GM21825 (cell line): ENCODE measurements at regions not wholly inside any gene's neighbourhood (a gene's known extent, or its start where the extent isn't known, plus 50 kb on each side); places are given as distances from the start of the nearest gene placed in this dataset.

Experiments used
- ATAC-seq: cut with Tn5 transposase; IDR thresholded peaks from one replicate; pipeline ENCODE4 v1.9.1; 2021; ENCODE audit warnings: mild to moderate bottlenecking, moderate library complexity; ENCODE audit not compliant: unreplicated experiment

DNA sequence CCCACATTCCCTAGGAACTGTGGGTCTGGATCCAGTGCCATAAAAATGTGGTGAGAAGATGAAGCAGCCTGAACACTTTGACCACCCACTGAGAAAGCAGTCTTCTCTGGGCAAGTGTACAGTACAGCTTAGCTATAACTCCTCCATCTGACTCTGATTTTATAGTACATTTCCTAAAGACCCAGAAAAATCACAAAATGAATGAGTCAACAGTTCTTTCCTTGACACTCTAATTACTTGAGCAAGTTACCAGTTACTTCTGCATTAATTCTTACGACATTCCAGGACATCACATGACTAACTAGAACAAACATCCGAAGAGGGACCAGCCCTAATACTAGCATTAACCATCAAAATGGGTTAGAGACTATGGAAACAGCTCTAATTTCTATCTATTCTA lies 148.1 kb upstream of the PEX5L start:
- no peak for ATAC-seq

DNA sequence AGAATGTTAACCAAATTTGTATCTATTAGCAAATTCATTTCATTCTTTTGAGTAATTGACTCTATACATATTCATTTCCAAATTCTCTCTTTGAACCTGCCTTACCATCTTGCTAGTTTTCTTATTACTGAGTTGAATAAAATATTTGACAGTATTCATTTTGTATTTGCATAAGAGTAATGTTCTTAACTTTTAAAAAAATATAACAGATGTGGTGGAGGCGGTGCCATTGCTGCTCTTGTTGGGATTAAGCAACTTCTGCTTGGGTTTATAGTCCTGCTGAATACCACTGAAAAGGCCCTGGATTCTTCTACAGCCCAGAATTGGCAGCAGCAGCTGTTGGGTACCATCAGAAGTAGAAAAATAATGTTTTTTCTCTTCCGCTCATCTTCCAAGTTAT lies 148.9 kb upstream of the PEX5L start:
- no peak for ATAC-seq

DNA sequence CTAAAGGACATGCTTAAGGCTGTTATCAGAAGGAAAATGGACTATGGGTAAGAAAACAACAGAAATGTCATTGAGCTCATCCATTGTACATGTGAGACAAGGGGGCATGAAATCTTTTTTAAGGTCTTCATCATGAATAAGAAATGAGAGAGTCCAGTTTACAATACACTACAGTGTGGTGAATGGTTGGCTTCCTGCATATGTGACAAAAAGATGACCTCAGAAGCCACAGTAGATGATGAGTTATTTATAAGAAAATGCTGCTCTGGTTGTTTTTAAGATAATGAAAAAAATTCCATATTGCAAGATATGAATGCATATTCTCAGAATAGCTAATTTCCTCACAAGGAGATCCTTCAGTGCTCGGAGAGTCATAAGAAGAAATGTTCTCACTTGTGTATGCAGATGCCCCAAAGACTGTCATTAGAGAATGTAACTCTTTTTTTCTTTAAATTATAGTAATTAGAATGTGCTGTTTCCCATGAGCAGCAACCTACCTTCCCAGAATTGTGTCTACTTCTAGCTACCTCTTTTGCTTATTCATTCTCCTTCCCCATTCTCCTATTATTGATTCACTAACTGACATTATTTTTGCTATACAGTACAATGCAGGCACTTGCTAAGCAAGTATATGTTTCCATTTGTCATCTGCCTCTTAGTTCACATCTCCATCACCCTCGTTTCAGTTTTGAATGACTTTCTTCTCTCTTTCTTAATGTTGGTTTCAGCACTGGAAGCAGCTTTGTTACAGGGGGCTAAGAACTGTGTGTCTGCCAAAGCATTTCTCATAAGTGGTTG lies 152.0 kb upstream of the PEX5L start:
- peak; percentile 43 for ATAC-seq

DNA sequence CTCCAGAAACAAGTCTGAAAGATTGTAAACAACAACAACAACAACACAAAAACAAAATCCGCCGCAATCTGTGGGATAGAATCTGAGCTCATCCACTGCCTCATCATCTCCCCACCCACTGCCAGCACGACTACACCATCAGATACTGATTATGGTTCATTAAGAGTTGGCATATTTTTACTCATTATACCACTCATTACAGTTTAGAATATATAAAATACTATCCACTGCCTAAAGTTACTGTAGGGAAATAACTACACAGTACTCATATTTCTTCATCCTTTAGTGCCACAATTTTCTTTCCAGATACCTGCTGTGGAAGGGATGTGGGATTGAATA lies 152.5 kb upstream of the PEX5L start:
- peak; percentile 20 for ATAC-seq

DNA sequence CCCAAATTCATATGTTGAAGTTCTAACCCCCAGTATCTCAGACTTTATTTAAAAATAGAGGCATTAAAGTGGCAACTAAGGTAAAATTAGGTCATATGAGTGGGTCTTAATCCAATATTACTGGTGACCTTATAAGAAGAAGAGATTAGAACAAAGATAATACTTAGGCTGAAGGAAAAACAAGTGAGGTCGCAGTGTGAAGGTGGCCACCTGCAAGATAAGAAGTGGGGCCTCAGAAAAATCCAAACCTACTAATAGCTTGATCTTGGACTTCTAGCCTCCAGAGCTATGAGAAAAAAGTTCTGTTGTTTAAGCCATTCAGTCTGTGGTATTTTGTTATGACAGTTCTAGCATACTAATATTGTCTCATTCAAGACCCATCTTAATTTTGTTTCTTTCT lies 159.9 kb upstream of the PEX5L start:
- no peak for ATAC-seq

DNA sequence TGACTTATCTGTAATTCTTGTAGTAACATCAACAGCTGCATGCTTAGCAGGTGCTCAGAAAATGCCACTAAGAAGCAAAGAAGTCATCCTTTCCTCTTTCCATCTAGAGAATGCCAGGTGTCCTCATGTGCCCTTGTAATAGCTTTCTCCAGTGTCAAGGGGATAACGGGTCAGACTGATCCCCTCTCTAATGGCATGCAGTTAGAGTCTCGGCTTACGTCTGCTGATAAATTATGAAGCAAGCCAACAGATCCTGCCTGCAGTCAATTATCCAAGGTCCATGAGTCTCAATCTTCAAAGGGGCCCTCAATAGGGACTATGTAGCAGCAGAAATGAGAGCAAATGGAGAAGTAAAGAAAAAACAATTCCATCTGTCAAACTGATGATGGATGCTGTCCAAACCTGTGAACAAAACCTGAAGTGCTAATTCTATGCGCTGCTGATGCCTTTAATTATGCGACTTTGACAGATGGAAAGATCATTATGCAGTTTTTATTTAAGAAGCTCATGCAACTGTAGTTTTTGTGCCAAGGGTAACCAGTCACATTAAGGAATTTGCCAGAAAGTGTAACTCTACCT lies 162.8 kb upstream of the PEX5L start:
- ATAC-seq: no peak

DNA sequence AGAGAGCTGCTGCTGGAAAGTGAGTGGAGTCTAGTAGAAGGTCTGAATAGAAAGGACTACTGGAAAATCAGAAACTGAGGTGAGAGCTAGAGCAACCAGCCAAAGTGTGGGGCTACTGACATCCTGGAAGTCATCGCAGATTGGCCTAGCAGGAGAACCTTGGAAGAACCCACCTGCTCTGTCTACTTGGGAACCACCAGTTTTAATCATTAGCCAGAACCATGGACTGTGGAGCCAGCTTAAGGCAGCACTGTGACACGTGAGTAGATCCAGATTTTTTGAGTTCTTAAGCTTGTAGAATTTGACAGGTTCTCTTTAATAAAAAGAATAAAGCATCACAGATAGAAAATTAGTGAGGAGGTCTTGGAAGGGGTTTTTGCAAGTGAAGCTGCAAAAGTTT lies 179.1 kb upstream of the PEX5L start:
- ATAC-seq: no peak

DNA sequence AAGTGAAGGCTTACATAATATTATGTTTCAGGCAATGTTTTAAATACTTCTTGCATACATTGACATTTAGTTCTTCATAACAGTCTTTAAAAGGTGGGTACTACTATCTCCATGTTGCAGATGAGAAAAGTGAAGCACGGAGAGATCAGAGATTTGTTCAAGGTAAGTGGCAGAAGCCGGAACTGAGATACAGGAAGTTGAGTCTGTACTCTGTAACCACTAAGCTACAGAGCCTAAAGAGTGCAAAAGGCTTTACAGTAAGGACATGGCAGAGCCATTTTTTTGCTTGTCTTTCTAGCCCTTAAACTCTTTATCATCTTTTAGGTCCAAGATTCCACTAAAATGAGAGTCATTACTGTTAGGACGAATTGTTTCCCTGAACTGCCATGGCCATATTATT lies 186.5 kb upstream of the PEX5L start:
- no peak for ATAC-seq

DNA sequence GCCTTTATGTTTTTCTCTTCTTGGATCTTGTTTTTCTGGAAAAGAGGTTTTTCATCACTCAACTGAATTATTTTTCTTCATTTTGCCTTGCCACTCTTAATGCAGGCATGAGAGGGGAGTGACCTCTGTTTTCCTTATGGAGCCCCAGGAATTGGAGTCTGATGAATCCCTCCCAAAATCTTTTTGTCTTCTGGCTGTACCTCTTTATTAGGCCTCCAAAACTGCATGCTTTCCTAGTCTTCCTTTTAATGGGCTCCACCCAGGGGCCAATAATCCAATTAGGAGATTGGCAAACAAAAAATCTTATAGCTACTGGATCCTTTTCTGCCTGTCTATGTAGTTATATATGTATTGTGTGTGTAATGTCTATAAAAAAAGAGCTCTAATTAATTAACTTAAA lies 192.4 kb upstream of the PEX5L start:
- ATAC-seq: no peak

DNA sequence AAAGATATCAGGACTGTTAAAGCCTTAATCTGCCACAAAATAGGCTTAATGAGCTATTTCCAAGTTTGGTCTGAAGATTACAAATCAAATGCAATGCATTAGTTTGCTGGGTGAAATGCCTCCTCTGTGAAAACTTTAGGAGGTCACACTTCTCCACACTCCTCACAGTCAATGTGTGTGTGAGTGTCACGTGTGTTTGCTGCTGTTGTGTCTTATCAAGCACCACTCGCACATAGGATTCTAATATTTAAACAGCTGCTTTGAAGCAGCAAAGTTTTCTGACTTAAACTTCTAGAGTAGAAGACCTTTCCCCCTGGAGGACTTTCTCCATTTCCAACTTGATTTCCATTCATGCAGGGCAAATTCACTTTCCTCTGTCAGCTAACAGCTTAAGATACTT lies 203.2 kb upstream of the PEX5L start:
- no peak for ATAC-seq

DNA sequence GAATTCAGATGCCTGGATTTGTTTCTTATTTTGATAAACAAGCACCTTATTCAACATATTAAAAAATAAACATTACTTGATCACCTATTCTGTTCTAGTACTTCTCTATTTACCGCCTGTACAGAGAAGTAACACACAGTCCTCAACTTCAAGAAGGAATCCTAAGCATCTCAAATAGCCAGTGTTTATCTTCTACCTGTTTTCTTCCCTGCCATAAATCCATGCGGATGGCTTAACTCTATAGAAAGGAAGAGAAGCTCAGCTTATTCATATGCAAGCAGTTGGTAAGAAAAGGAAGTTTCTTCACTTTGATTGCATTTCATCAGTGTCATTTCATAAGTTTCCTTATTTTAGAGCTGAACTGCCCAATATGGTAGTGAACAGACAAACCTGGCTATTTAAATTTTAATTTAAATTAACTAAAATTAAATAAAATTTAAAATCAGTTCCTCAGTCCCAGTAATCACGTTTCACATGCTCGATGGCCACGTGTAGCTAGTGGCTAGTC lies 210.0 kb upstream of the PEX5L start:
- ATAC-seq: no peak

DNA sequence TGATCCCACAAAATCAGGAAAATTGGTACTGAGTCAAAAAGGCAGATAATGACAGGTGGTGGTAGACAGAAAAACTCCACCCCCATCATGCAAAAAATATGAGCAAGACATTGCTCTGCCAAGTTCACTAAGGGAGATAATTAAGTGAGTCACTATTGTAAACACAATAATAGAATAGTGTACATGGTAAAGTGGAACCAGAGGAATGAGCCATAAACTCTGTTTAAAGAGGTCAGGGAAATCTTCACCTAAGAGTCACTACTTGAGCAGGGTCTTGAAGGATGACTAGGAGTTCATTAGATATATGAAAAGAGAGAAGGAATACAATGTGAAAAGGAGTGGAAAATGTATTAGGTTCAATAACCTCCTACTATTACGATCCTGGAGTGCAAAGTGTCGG lies 213.4 kb upstream of the PEX5L start:
- no peak for ATAC-seq

DNA sequence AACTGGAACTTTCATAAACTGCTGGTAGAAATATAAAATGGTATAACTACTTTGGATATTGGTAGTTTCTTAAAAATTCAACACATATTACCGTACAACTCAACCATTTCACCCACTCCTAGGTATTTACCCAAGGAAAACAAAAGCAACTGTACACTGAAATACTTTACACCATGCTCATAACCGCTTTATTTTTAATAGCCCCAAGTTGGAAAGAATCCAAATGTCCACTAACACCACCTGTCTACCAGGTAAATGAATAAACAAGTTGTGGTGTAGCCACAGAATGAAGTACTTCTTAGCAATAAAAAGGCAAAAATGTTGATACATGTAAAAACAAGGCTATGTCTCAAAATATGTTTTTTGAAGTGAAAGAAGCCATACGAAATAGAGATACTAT lies 215.9 kb upstream of the PEX5L start:
- no peak for ATAC-seq

DNA sequence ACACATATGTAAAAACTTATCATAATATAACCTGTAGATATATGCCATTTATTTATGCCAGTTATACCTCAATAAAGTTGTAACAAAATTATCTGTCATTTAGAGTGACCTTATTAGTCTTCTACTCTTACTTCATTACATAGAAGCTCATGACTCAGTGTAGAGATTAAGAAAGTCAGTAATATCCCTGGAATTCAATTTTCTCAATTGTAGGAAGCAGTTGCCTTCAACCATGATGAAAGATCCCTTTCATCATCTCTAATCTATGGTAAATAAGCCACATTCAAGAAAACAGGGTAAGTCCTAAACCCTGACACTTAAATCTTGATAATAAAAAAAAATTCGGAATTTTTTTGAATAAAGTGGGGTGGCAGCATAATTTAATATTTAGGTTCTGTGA lies 216.5 kb upstream of the PEX5L start:
- ATAC-seq: no peak

DNA sequence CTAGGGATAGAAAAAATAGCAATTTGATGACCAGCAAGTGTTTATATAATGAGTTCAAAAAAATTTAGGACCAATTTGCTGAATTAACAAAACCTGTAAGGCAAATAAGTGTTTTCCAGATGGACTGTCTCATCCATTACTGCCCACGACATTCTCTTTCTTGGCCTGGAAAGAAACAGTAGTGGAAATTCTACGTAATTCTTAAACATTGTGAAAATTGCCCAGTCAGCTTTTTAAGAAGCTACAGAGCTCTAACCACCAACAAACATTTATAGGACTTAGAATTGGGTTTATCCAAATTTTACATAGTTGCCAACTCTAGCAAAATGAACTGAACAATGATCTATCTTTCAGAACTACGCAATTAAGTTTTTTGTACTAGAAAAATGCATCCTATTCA lies 227.7 kb upstream of the PEX5L start:
- ATAC-seq: no peak

DNA sequence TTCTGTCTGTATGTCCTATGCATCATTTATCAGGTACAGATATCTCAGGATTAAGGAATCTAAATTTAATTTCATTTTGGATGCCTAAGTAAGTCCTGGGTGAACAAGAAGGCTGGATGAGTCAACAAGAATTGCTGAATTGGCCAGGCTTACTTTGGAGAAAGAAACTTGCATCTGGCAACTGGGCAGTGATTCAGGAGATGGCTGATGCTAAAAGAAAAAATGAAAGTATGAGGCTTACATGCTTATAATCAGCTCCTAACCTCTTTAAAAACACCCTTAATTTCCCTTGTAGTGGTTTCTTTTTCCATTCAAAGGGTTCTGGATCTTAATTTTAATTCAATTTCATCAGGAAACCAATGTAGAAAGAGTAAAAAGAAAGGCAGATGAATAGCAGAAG lies 228.8 kb upstream of the PEX5L start:
- no peak for ATAC-seq

DNA sequence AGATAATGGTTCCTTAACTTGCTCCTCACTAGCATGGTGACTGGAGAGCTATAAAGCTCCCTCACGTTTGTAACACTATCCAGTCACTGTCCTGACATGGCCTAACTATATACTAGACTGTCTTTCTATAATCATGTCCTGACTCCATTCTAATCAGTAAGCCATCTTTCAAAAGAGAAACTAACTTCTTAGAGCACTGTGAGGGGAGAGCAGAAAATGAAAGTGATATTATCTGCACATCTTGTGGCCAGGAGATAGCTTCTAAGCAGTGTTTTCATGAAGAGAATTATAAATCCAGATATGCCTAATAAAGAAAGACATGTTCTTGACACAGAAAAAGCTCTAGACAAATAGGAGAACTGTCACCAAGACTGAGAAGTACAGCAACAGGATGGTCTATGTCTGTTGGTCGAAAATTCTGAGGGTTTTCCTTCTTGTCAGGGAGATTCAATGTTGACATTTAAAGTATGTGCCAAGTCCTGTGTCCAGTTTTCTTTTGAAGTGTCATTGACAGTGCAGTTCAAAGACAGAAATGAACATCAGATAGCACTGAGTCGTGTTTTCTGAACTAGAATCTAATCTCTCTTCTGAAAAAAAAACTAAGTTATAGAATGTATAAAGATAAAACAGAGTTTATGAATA lies 230.6 kb upstream of the PEX5L start:
- peak; percentile 100 for ATAC-seq

DNA sequence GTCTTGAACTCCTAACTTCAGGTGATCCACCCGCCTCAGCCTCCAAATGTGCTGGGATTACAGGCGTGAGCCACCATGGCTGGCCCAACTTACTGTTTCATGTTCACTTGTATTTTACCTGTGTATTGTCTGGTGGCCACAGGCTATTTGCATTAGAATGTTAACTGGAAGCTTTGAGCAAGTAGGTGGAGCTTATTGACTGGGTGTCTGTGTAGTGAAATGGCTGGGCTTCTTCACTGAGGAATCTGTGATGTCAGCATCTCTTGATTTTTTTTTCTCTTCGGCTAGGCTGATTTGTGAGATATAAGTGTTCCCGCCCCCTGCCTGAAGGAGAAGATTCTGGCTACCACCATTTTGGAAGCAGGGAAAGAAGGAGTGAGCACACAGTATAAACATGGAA lies 237.8 kb upstream of the PEX5L start:
- ATAC-seq: no peak

DNA sequence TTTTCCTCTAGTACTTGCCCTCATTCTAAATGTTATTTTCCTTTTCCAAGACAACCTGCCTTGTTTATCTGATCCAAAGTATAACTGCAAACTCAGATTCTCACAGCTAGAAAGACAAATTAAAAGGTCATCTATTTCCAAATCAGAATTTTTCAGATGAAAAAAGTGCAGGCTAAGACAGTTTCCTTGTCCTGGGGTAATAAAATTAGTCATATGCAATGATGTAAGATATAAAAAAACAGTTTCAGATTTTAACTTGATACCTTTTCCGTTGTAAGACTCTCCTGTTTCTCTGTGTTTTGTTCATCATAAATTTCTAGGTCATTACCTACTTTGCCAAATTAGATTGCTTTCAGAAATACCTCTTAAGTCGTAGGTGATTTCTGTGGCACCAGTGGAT lies 238.4 kb upstream of the PEX5L start:
- ATAC-seq: no peak

DNA sequence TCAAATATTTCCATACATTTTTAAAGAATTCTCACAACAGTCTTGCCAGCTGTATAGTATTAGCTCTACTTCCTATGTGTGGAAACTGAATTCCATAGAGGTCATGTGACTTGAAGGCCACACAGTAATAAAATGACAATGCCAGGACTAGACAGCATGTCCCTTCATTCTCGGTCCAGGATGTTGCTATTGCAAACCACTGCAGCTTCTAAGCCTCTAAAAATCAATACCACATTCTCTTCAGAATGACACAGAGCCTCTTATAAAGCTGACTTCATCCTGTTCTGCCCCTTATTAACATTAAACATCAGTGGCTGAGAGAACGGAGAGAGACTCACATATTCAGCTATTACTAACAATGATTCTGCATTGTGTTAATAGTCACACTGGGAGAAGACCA lies 240.3 kb upstream of the PEX5L start:
- no peak for ATAC-seq

DNA sequence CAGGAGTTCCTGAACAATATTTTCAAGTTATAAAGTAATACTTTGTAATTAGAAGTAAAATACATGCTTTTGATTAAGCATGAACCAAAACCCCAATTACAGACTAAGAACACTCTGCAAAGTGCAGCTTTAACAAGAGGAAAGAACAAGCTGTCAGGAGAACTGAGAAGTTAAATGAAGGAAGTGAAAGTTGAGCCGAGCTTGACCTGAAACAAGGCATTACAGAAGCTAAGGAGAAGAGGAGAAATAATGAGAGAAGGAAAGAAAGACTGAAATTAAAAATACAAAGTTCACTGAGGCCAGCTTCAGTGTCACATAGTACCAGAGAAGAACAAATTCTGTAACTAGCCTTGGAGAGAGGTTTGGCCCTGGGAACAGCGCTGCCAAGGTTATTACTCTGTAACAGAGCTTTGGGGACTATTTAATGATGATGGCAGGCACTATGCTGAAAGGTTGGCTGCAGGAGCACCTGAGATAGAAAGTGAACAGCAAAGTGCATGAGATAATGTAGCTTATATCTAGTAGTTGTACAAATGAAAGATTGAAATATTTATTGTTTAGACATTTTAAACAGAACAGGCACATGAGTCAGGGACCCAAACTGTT lies 241.9 kb upstream of the PEX5L start:
- ATAC-seq: peak; percentile 97

DNA sequence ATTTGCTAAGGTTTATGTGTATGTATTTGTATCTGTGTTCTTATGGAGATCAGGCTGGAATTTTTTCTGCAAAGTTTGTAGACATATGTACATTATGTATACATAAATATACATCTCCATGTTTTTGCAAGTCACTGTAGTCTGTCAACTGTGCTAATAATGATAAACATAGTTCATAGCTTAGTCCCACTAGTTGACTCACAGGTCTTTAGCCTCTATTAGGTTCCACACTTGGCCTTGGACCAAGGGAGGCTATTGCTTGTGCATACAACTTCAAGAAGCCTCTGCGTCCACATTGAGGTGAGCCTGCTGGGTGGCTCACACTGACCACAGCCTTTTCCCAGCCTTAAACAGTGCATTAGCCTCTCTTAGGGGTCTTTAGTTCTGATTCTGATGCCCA lies 243.8 kb upstream of the PEX5L start:
- ATAC-seq: no peak
